Pancreas (tissue), 10 donors: ENCODE measurements at regions not wholly inside any gene's neighbourhood (a gene's known extent, or its start where the extent isn't known, plus 50 kb on each side); places are given as distances from the start of the nearest gene placed in this dataset.

Experiments
- ATAC-seq, 4 donors: fragments of 200-7000 bp; cut with Tn5 transposase; one replicate each; pipeline versions ENCODE4 v1.8.0 to v1.9.1; 2020; ENCODE audit warnings: mild to moderate bottlenecking in 4 of 4, moderate library complexity in 4 of 4
- DNase-seq, 6 donors: peaks; one replicate each; pipeline ENCODE4 v3.0.0-alpha.2; 2020
- FAIRE-seq: peaks from 2 replicates; lab custom pipeline; 2012; peaks lifted over from hg19 to GRCh38; lab: Jason Lieb, UNC
- H3K27ac ChIP-seq, 4 donors: fragments of 200-600 bp; sonication (generic); 1 replicate in 3 of 4; 2 replicates in 1 of 4; pipeline versions ENCODE4 v1.5.0 to v1.8.0; 2020
- H3K27me3 ChIP-seq, 4 donors: fragments of 200-600 bp; one replicate each; pipeline ENCODE4 v1.8.0; 2021
- H3K36me3 ChIP-seq, 3 donors: fragments of 200-600 bp; sonication (generic) in 1 of 3; one replicate each; pipeline versions ENCODE4 v1.5.0 to v1.8.0; 2020 to 2021
- H3K4me1 ChIP-seq, 3 donors: fragments of 200-600 bp; one replicate each; pipeline ENCODE4 v1.8.0; 2021
- H3K4me3 ChIP-seq, 4 donors: fragments of 200-600 bp; sonication (generic) in 2 of 4; one replicate each; pipeline versions ENCODE4 v1.5.0 to v1.8.0; 2020 to 2021
- H3K9me3 ChIP-seq, 4 donors: fragments of 200-600 bp; one replicate each; pipeline ENCODE4 v1.8.0; 2021
- CTCF ChIP-seq, 4 donors: fragments of 200-600 bp; sonication (generic) in 3 of 4; IDR thresholded peaks; one replicate each; pipeline versions ENCODE4 v1.5.0 to v1.8.0; 2021; ENCODE audit warnings: antibody characterized with exemption in 4 of 4
- WGBS, 2 donors: extraction: QIAGEN DNeasy Blood & Tissue Kit; methylation state at CpG; one replicate each; pipeline ENCODE4 v1.1.7; 2013; 5-methylcytosine and 5-hydroxymethylcytosine counted together
- intact Hi-C, 3 donors: fragments of 100-400 bp; cut with DNase I; formaldehyde crosslinking; loops; one replicate each; pipeline versions ENCODE4 v1.11.1 to v1.14.2; 2022
- donor health status: healthy with polysubstance abuse.
- donor health status: DM: no; HTN: no; CAD: no; lungs with moderate emphysema.
- donor health status: DM: no; HTN: no; CAD: no.
- donor health status: control.
- donor health status: control.
- donor health status: Bipolar disorder and iron deficiency.
- donor health status: DM: yes; HTN: yes; CAD: no.
- donor health status: DM: no; HTN: no; CAD: no.
- donor health status: DM: no; HTN: no; CAD: no.
- donor health status: DM: yes; HTN: yes; CAD: no.

GRCh38 chr3:23062982-23063381, 140.1 kb upstream of the UBE2E2 start:
- no peak for ATAC-seq
- Histone ChIP-seq H3K9me3 (no peaks in the 10 kb centered on the region), H3K27ac (no peak overlapping the region), H3K4me1 (no peaks in the 10 kb centered on the region), H3K4me3 (no peak overlapping the region), H3K36me3 (no peaks in the 10 kb centered on the region), H3K27me3 (no peaks in the 10 kb centered on the region)
- 80 to 90% methylated on average over 1 of the region's 1 CpG for WGBS, 2 donors
- FAIRE-seq: no peak
- no peak for DNase-seq
- intact Hi-C loops: no loop called here
- TF ChIP-seq CTCF (IDR thresholded peaks at IDR 0.05): no peak

- H3K9me3 ChIP-seq: no peaks in the 10 kb centered on the region
- intact Hi-C loops: no loop called here
- no peak overlapping the region for H3K27ac ChIP-seq
- no peaks in the 10 kb centered on the region for H3K4me1 ChIP-seq
- TF ChIP-seq CTCF (IDR thresholded peaks at IDR 0.05): no peak
- no peak for ATAC-seq
- no peak for DNase-seq
- FAIRE-seq: no peak
- H3K36me3 ChIP-seq: no peaks in the 10 kb centered on the region
- H3K4me3 ChIP-seq: no peak overlapping the region
- no peaks in the 10 kb centered on the region for H3K27me3 ChIP-seq
Observed at GRCh38 chr3:23067116-23067515, 136.0 kb upstream of the UBE2E2 start.

GRCh38 chr3:23068016-23068728, 135.0 kb upstream of the UBE2E2 start:
- H3K36me3 ChIP-seq: no peaks in the 10 kb centered on the region
- FAIRE-seq (no peak), DNase-seq (no peak), ATAC-seq (no peak)
- no peaks in the 10 kb centered on the region for H3K27me3 ChIP-seq
- H3K4me1 ChIP-seq: no peaks in the 10 kb centered on the region
- H3K27ac ChIP-seq: no peak overlapping the region
- no peak for TF ChIP-seq CTCF (IDR thresholded peaks at IDR 0.05)
- WGBS, 2 donors: 75 to 76% methylated on average over 4 of the region's 4 CpGs
- no peak overlapping the region for H3K4me3 ChIP-seq
- H3K9me3 ChIP-seq: no peaks in the 10 kb centered on the region
- intact Hi-C loops: no loop called here

GRCh38 chr3:23071296-23071695, 131.8 kb upstream of the UBE2E2 start:
- Histone ChIP-seq H3K27ac (no peak overlapping the region), H3K4me1 (no peaks in the 10 kb centered on the region), H3K27me3 (no peaks in the 10 kb centered on the region), H3K36me3 (no peaks in the 10 kb centered on the region), H3K9me3 (no peaks in the 10 kb centered on the region), H3K4me3 (no peak overlapping the region)
- ATAC-seq: no peak
- 34 to 48% methylated on average over 2 of the region's 2 CpGs for WGBS, 2 donors
- intact Hi-C loops: no loop called here
- DNase-seq: no peak
- FAIRE-seq: no peak
- TF ChIP-seq CTCF (IDR thresholded peaks at IDR 0.05): no peak

GRCh38 chr3:23071758-23072157, 131.4 kb upstream of the UBE2E2 start:
- peak in 1 of 6 donors; percentile 24 for DNase-seq
- Histone ChIP-seq H3K4me1 (no peaks in the 10 kb centered on the region), H3K27me3 (no peaks in the 10 kb centered on the region), H3K36me3 (no peaks in the 10 kb centered on the region), H3K27ac (no peak overlapping the region), H3K9me3 (no peaks in the 10 kb centered on the region), H3K4me3 (no peak overlapping the region)
- ATAC-seq: peak in 2 of 4 donors; percentile 60 to 87
- WGBS, 2 donors: 89 to 91% methylated on average over 1 of the region's 1 CpG
- intact Hi-C loops: no loop called here
- TF ChIP-seq CTCF (IDR thresholded peaks at IDR 0.05): no peak
- no peak for FAIRE-seq
